Right ventricle myocardium inferior (tissue), 1 donor: ENCODE measurements at regions not wholly inside any gene's neighbourhood (a gene's known extent, or its start where the extent isn't known, plus 50 kb on each side); places are given as distances from the start of the nearest gene placed in this dataset.

Source experiments
- ATAC-seq: fragments of 200-7000 bp; cut with Tn5 transposase; one replicate; pipeline ENCODE4 v1.9.1; 2020; ENCODE audit warnings: mild to moderate bottlenecking, moderate library complexity
- DNase-seq: peaks from one replicate; pipeline ENCODE4 v3.0.0; 2021; ENCODE audit errors: missing footprints
- intact Hi-C: fragments of 100-400 bp; cut with DNase I; formaldehyde crosslinking; loops from one replicate; pipeline ENCODE4 v1.11.0; 2022
- donor health status: DM: no; HTN: yes; CAD: no; lungs with severe emphysema.

DNA sequence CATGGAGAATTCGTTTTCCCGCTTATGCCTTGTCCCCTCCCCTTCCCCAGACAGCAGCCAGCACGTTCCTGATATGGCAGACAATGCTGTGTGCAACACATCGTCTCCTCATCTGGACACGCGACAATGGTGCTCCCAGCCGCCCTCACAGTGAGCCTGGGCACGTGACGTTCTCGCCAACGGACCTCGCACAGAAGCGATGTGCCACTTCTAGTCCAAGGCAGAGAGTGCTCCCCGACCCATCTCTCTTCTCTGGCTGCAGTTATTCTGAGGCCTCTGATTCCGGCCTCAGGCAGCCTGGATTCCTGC, 505.4 kb downstream of the EIPR1 start:
- ATAC-seq (no peak), DNase-seq (no peak)
- intact Hi-C loops, result no loop called here

DNA sequence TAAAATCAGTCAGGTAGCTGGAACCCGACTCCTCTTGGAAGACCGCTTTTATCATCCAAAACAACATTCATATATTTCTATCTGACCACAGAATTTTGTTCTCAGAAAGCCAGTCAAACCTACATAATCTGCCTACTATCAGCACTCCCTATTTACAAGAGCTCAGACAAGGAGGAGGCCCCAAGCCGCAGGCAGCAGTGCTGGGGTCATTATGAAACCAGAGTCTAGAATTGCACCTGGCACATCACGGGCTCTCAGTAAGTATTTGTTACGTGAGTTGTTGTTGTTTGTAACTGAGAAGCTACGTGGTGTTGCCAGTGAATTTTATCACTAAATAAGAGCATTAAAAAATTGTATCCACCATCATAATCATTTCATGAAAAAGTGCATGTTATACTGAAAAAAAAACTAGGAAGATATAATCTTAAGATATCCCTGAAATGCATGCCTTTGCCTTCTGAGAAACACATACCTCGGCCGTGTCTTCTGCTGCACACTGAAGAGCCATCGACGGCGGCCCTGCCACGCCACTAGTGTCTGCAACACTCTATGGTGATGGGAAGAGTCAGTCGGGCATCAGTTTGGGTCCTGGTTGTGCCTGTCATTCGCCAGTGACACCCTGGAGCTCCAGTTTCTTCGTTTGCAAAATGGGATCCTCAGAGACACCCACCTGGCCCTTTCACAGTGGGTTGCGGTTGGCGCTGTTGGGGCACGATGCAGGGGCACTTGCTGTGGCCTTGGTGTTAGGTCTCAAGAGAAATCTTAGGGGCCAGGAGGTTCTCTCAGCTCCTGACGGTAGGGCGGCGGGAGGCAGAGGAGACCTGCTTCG, 505.9 kb downstream of the EIPR1 start:
- intact Hi-C loops, result no loop called here
- DNase-seq (no peak), ATAC-seq (no peak)

DNA sequence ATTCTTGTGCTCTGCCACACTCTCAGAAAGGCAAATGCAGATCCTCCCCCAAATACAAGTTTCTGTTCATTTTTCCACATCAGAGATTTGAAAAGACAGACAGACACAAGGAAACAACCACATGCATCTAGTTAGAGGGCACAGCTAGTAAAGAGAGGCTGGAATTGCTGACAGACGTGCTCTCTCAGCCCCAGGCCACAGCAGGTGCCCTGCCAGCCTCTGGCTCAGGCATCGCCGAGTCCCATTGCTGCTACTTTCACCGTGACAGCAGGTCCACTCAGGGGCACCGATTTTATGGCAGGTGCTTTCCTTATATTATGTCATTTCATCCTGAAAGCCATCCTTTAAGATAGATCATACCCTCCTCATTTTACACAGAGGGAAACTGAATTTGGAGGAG, 507.5 kb downstream of the EIPR1 start:
- DNase-seq (no peak), ATAC-seq (no peak)
- intact Hi-C loops, result no loop called here

DNA sequence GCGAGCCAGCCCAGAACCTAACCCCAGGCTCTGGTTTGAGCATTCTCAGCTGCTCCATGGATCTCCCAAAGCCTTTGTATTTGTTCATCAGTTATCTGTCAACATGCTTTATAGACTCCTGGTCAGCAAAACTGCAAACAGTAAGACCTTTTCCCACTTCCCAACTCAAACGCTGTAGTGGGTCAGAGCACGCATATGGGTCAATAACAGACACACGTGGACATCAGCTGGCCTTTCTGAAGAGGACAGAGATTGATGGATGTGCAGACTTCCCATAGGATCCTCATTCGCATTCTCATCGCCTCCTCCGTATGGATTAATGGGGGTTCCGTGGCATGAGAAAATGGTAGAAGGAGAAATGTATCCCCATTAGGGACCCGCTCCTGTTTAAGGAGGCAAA, 508.1 kb downstream of the EIPR1 start:
- no peak for ATAC-seq
- DNase-seq, result no peak
- intact Hi-C loops, result no loop called here

DNA sequence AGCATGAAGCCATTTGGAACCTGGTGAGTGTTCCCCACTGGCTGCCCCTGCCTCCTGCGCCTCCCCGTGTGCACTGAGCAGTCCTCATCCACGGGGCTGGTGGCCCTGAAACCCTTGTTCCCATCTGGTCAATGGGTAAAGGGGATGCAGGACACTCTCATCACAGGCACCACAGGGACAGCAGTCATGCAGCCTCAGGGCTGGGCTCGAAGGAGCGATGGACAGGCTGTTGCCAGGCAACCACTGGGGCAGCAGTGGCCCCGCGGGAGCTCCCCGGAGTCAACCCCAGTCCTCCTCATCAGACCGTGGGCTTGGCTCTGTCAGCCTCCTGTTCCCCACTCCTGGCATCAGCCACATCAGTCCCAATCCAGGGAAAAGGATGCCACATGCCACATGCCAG, 509.5 kb downstream of the EIPR1 start:
- DNase-seq, result no peak
- intact Hi-C loops, result no loop called here
- ATAC-seq, result no peak

DNA sequence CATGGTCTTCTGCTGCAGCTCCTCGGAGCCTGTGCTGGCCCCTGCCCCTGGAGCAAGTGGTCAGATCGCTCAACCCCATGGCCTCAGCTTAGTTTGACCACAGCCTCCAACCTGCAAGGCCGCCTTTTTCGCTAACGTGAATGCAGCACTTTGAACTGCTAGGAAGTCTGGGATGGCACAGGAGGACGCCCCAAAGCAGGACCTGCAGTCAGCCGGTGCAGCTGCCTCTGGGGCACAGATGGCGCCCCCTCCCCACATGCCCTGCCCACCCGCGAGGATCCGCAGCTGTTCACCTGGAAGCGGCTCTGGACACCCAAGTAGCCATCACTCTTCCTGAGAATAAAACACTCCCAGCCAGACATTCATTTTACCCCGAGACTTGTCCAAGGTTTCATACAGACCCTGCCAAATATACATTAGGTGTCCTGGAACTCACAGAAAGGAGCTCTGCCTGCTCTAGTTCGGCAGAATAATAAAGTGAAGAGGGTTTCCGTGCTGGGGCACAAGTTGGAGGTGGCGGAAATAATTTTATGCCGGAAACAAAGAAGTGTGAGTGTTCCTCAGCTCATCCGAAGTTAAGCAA, 510.1 kb downstream of the EIPR1 start:
- no peak for DNase-seq
- no peak for ATAC-seq
- intact Hi-C loops, result no loop called here

DNA sequence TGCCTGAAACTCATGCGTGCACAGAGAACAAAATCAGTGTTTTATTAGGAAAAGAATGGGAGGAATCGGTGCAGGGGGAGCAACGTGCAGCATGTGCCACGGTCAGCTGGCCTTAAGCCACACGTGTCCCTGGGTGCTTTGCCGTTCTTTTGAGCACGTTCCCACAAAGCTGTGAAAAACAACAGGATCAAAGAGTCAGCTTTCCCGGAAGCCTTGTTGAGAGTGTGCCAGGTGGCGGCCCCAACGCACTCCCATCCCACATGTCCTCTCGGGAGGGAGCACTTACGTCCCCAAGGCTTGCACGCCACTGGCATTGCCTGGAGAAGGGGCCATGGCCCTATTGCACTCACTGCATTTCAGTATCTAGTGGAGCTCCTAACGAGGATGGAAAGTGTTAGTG, 511.2 kb downstream of the EIPR1 start:
- no peak for ATAC-seq
- DNase-seq, result no peak
- intact Hi-C loops, result no loop called here

DNA sequence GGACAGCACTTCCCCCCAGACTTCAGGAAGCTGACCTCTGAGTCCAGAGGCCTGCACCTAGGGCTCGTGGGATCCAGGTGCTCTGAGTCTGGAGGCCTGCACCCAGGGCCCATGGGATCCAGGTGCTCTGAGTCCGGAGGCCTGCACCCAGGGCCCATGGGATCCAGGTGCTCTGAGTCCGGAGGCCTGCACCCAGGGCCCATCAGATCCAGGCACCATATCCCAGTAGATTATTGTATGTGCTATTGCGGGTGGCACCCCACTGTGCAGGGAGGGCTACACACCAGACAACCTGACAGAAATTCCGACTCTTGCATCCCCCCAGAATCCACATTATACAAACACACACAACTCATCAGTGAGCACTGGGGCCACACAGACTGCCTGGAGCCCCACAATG, 515.2 kb downstream of the EIPR1 start:
- intact Hi-C loops, result no loop called here
- no peak for DNase-seq
- ATAC-seq, result no peak

DNA sequence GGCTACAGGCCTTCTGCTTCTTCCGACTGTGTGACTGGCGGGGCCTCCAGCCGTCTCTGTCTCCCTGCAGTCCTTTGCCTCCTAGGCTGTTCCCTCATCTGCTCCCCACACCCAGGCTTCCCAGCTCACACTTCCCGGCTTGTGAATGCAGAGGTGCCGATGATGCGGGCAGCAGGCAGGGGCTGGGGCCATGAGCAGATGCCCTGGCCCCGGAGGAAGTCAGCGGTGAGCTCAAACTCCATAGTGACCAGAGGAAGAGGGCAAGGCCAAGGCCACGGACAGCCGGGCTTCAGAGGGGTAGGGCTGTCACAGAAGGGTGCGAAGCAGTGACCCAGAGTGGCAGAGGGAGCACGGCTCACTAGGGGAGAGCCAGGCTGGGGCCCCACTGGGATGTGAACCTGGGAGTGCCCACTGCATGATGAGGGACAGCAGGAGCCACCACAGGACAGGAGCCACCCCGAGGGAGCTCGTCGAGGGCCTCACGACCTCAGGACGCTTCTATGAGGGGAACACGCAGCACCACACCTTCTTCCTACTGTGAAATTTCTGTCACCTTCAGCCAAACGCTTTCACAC, 515.9 kb downstream of the EIPR1 start:
- DNase-seq, result no peak
- intact Hi-C loops, result no loop called here
- ATAC-seq, result no peak

DNA sequence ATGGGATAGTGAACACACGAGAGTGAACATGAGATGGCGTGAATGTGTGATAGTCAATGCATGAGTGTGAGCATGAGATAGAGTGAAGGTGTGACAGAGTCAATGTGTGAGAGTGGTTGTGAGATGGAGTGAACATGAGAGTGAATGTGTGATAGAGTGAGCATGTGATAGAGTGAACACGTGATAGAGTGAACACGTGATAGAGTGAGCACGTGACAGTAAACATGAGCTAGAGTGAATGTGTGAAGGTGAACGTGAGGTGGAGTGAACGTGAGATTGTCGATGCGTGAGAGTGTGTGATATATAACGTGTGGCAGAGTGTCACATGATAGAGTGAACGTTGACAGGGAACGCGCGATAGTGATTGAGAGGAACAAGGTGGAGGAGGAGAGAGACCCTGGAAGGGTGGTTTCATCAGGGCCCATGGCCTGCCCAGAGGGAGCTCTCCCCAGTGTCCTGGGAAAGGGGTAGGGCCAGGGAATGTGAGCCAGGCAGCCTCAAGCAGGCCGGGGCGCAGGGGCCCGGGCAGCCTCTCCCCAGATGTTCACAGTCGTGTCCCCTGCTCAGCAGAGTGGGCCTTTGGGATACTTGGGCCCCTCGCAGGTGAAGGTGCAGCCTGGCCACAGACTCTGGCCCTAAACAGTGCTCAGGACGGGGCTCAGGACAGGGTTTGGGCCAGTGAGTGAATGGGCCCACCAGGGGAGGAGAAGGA, 516.9 kb downstream of the EIPR1 start:
- ATAC-seq (no peak), DNase-seq (no peak)
- intact Hi-C loops, result no loop called here

DNA sequence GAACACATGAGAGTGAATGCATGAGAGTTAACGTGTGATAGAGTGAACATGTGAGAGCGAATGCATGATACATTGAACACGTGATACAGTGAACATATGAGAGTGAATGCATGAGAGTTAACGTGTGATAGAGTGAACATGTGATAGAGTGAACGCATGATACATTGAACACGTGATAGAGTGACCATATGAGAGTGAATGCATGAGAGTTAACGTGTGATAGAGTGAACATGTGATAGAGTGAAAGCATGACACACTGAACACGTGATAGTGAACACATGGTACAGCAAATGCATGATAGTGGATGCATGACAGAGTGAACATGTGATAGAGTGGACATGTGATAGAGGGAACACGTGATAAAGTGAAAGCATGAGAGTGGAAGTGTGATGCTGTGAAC, 517.9 kb downstream of the EIPR1 start:
- no peak for ATAC-seq
- no peak for DNase-seq
- intact Hi-C loops, result no loop called here

DNA sequence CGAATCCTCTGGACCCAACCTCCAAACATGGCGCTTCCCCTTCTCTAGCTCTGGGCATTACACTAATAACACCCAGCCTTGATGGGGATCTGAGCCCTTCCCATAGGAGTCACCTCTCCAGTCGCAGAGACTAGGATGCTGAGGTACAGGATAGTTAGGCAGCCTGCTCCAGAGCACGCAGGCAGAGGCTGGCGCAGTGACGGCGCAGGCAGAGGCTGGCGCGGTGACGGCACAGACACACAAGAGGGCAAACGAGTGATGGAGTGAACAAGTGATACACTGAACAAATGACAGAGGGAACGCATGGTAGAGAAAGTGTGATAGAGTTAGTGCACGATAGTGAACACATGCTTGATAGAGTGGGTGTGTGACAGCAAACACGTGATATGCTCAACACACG, 518.5 kb downstream of the EIPR1 start:
- intact Hi-C loops, result no loop called here
- ATAC-seq, result no peak
- no peak for DNase-seq

DNA sequence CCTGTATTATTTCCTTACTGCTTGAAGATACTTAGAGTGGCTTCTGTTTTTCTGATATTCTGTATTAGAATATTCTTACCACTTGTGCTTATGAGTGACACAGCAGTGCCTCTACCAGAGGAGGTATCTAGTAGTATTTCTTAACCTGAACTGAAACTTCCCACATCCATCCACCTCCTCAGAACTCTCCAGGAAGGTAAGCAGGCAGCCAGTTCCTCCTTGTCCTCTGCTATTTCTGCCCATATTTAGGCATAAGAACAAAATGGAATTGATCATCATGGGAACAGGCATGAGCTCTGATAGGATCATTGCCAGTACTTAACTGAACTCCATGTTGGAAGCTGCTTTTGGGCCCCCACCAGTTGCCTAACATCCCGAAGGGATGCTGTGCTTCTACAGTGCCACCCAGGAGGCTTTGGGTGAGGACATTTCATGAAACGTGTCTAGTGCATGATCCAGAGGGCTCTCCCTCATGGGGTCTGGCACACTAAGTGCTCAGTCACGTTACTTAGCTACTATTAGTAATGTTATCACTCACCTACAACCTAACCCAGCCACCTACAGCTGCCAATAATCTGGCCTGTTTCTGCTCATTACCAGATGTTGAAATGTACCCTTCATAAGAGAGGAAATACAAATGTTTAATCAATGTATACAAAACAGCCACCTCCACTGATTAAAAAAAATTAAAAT, 520.7 kb downstream of the EIPR1 start:
- intact Hi-C loops, result no loop called here
- ATAC-seq (peak; percentile 81), DNase-seq (no peak)

DNA sequence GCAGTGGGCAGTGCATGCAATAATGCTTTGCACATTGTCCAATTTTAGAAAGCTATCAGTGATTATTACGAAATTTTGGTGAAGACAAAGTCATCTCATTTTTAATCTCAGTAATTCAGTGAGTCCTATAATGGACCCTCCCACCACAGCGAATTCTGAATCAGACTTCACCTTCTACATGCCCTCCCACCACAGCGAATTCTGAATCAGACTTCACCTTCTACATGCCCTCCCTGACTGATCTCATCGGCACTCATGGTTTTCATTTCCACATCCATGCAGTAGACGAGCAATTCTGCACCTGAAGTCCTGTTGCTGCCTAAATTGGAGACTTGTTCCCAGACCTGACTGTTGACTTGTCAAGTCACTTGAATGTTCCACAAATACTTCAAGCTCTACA, 522.3 kb downstream of the EIPR1 start:
- ATAC-seq (no peak), DNase-seq (no peak)
- intact Hi-C loops, result no loop called here

DNA sequence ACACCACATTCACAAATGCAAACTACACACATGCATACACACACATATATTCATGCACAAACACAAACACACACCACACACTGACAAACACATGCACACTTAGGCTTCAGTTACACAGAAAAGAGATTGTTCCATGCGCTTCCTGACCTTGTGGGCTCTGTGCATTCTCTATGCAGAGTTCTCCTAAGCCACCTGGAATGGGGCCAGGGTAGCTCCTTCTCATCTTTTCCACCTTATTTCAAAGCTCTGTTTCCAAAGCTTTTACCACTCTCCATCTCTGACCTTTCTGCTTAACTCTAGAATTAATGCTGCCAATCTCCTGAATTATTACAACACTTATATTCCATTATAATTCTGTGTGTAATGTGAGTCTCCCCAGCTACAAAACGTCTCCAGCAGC, 522.3 kb upstream of the MYT1L start:
- ATAC-seq, result no peak
- intact Hi-C loops, result no loop called here
- DNase-seq, result no peak

DNA sequence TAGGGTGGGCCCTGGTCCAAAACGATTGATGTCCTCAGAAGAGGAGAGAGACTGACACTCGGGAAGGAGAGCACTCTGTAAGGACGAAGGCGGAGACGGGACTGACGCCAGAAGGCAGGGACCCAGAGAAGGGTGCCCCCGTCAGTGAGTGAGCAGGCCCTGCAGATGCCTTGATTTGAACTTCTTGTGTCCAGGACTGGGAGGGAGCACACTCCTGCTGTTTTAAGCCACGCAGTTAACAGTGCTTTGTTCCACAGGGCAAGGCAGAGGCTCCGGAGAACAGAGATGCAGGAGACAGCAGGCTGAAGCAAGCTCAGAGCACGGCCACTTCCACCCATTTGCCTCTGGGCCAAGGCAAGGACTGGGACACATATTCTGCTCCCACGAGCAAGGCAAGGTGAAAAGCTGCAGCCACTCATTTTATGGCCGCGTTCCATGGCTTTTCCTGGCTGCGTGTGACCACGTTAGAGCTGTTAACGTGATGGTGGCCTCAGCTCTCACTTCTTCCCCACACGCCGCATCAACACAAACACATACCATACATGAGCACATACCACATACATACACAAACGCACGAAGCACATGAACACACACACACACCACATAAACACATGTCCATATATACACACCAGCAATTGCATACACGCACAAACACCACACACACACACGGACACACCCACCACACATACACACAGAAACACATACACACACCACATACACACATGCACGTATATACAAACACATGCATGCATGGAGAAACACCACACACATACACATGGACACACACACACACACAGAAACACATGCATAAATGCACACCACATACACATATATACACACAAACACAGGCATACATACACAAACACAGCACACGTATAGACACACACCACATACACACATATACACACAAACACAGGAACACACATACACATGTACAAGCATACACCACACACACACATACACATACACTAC, 521.0 kb upstream of the MYT1L start:
- intact Hi-C loops, result no loop called here
- no peak for DNase-seq
- ATAC-seq, result peak; percentile 59

DNA sequence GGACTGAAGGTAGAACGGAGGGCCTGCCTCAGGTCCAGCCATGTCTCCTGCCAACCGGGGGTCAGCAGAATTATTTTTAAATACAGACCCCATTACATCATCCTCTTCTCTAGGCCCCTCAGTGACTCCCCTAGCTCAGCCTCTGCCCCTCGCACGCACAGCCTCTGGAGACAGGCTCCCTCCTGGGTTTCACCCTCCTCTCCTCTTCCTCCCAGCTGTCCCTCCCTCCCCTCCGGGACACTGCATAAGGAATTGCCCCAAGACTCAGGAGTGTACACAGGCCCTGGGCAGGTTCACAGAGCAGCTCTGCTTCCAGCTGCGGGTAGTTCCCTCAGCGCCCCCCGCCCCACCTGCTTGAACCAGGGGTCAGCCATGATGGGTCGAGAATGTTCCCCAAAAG, 520.2 kb upstream of the MYT1L start:
- ATAC-seq (no peak), DNase-seq (no peak)
- intact Hi-C loops, result no loop called here

DNA sequence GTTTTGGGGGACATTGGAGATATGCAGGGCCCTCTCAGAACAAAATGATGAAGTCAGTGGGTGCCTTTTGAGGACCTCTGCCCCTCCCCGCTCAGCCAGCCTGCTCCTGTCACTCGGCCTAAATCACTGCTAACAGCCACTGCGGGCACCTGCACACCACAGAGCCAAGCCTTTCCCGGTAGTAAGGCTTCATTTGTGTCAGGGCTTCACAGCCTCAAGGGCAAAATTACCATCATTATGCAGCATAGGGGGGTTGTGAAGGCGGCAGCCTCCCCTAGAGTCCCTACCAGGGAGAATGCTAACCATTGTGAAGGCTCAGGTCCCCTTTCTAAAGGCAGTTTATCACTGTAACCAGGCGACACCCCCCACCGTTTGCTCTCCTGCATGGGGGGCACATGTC, 519.8 kb upstream of the MYT1L start:
- intact Hi-C loops, result no loop called here
- no peak for DNase-seq
- no peak for ATAC-seq
